ENCODE measurements at regions not wholly inside any gene's neighbourhood (a gene's known extent, or its start where the extent isn't known, plus 50 kb on each side); places are given as distances from the start of the nearest gene placed in this dataset.

GRCh38 chr13:80180740-80181355 is 160.1 kb downstream of the SPRY2 start:
- TF ChIP-seq CTCF (IDR thresholded peaks at IDR 0.05) (no peak), POLR2A (IDR thresholded peaks at IDR 0.05; ENCODE audit: low read depth) (no peak), POLR2AphosphoS5 (IDR thresholded peaks at IDR 0.05) (no peak), EP300 (IDR thresholded peaks at IDR 0.05) (no peak)

All from esophagus muscularis mucosa (tissue), 4 donors.